ENCODE measurements at regions not wholly inside any gene's neighbourhood (a gene's known extent, or its start where the extent isn't known, plus 50 kb on each side); places are given as distances from the start of the nearest gene placed in this dataset.
"Not testable (repeated sequence)": the region's sequence is repeated elsewhere in the genome, so short reads cannot be mapped to it uniquely, and the experiment has no call there.

DNA sequence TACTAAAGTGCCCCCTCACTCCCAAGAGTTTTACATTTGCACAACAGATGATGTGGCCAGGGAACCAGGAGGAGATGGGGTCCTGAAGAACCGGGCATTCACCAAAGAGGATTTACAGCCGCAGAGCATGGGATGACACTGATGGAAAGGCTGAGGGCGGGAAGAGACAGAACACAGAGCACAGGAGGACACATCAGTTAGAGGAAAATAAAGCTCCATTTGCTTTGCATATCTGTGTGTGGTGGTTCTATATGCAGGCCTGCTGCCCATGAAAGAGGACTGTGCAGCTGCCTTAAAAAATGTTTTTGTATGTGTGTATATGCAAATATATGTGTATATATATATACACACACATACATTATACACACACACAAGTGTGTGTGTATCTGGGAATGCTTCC lies 320.8 kb upstream of the CHRNA7 start:
- intact Hi-C loops (cut with micrococcal nuclease); BruUV-seq (replicated peaks); H3K27me3 ChIP-seq (ENCODE audit: low read length); H3K9me2 ChIP-seq (replicated peaks; ENCODE audit: low read length); ATAC-seq; H3K4me1 ChIP-seq (ENCODE audit: insufficient read depth, low read length); H3K4me3 ChIP-seq (ENCODE audit: low read length); H4K20me1 ChIP-seq (ENCODE audit: low read length); H2AFZ ChIP-seq (ENCODE audit: low read length); H3K9ac ChIP-seq (ENCODE audit: low read length); POLR2A ChIA-PET (ENCODE audit: unreplicated experiment); H3K9me3 ChIP-seq (ENCODE audit: low read length); H3K4me2 ChIP-seq (ENCODE audit: low read length); H3K27ac ChIP-seq (ENCODE audit: low read length); H3K79me2 ChIP-seq (ENCODE audit: low read length); H3F3A ChIP-seq (ENCODE audit: low read length, unreplicated experiment); DNase-seq; H3K36me3 ChIP-seq (ENCODE audit: low read depth, low read length); CTCF ChIA-PET: not testable (repeated sequence)

GRCh38 chr15:31710806-31711205 lies 319.5 kb upstream of the CHRNA7 start:
- not testable (repeated sequence) for H3K9me3 ChIP-seq (ENCODE audit: low read length)

DNA sequence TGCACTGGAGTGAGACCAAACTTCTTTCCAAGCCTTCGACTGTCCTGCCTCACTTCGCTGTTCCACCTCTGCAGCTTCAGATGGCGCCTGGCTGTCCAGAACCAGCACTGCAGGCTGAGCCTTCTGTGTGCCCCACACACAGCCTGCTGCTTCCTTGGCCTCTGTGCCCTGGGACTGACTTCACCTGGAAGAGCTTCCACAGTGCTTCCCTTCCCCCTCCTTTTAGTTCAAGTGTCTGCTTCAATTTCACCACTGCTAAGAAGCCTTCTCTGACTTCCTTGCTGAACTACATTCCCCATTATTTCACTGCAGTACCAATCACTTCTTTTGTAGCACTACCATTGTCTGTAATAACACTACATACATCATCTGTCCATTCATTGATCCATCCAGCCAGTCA lies 315.1 kb upstream of the CHRNA7 start:
- H3F3A ChIP-seq (ENCODE audit: low read length, unreplicated experiment); H4K20me1 ChIP-seq (ENCODE audit: low read length); H3K9ac ChIP-seq (ENCODE audit: low read length); H3K9me3 ChIP-seq (ENCODE audit: low read length); CTCF ChIA-PET; H2AFZ ChIP-seq (ENCODE audit: low read length); H3K4me1 ChIP-seq (ENCODE audit: insufficient read depth, low read length); intact Hi-C loops (cut with micrococcal nuclease); H3K27me3 ChIP-seq (ENCODE audit: low read length); POLR2A ChIA-PET (ENCODE audit: unreplicated experiment); BruUV-seq (replicated peaks); H3K4me2 ChIP-seq (ENCODE audit: low read length); ATAC-seq; H3K9me2 ChIP-seq (replicated peaks; ENCODE audit: low read length); H3K79me2 ChIP-seq (ENCODE audit: low read length); DNase-seq; H3K27ac ChIP-seq (ENCODE audit: low read length); H3K4me3 ChIP-seq (ENCODE audit: low read length); H3K36me3 ChIP-seq (ENCODE audit: low read depth, low read length): not testable (repeated sequence)

More at GRCh38 chr15:31710806-31711205, 319.5 kb upstream of the CHRNA7 start:
- H3K4me3 ChIP-seq (ENCODE audit: low read length); DNase-seq; H3K9ac ChIP-seq (ENCODE audit: low read length); H3K9me2 ChIP-seq (replicated peaks; ENCODE audit: low read length); H3K4me1 ChIP-seq (ENCODE audit: insufficient read depth, low read length); H3K27me3 ChIP-seq (ENCODE audit: low read length); intact Hi-C loops (cut with micrococcal nuclease); H3K79me2 ChIP-seq (ENCODE audit: low read length); H3K36me3 ChIP-seq (ENCODE audit: low read depth, low read length); ATAC-seq; H4K20me1 ChIP-seq (ENCODE audit: low read length); POLR2A ChIA-PET (ENCODE audit: unreplicated experiment); H3F3A ChIP-seq (ENCODE audit: low read length, unreplicated experiment); BruUV-seq (replicated peaks); CTCF ChIA-PET; H3K4me2 ChIP-seq (ENCODE audit: low read length); H2AFZ ChIP-seq (ENCODE audit: low read length); H3K27ac ChIP-seq (ENCODE audit: low read length): not testable (repeated sequence)

DNA sequence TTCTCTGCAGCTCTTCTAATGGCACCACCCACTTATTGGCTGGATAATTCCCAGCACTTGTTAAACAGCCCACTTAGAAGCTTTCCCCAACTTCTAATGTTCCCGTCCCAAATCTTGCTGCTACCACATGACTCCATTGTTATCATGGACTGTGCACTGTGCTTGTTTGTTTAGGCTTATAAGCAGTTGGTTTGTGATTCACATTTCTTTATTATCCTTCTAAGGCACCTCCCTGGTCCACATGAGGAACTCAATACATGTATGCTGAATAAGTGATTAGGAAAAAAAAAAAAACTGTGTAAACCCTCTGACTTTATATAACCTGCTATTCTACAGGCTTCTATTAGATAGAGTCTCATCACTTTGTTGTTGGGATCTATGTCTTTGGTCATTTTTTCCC lies 311.7 kb upstream of the CHRNA7 start:
- DNase-seq; H3K36me3 ChIP-seq (ENCODE audit: low read depth, low read length); H3K27me3 ChIP-seq (ENCODE audit: low read length); H2AFZ ChIP-seq (ENCODE audit: low read length); H3F3A ChIP-seq (ENCODE audit: low read length, unreplicated experiment); H3K4me2 ChIP-seq (ENCODE audit: low read length); H3K79me2 ChIP-seq (ENCODE audit: low read length); ATAC-seq; intact Hi-C loops (cut with micrococcal nuclease); H3K27ac ChIP-seq (ENCODE audit: low read length); H4K20me1 ChIP-seq (ENCODE audit: low read length); H3K9me2 ChIP-seq (replicated peaks; ENCODE audit: low read length); H3K4me3 ChIP-seq (ENCODE audit: low read length); H3K4me1 ChIP-seq (ENCODE audit: insufficient read depth, low read length); BruUV-seq (replicated peaks); POLR2A ChIA-PET (ENCODE audit: unreplicated experiment); CTCF ChIA-PET; H3K9me3 ChIP-seq (ENCODE audit: low read length); H3K9ac ChIP-seq (ENCODE audit: low read length): not testable (repeated sequence)

GRCh38 chr15:31719396-31720022 lies 310.8 kb upstream of the CHRNA7 start:
- H3K79me2 ChIP-seq (ENCODE audit: low read length); H3K9me3 ChIP-seq (ENCODE audit: low read length); intact Hi-C loops (cut with micrococcal nuclease); ATAC-seq; POLR2A ChIA-PET (ENCODE audit: unreplicated experiment); H3F3A ChIP-seq (ENCODE audit: low read length, unreplicated experiment); H3K36me3 ChIP-seq (ENCODE audit: low read depth, low read length); H3K27ac ChIP-seq (ENCODE audit: low read length); H3K9ac ChIP-seq (ENCODE audit: low read length); H3K4me3 ChIP-seq (ENCODE audit: low read length); H3K27me3 ChIP-seq (ENCODE audit: low read length); H4K20me1 ChIP-seq (ENCODE audit: low read length); H3K4me2 ChIP-seq (ENCODE audit: low read length); H2AFZ ChIP-seq (ENCODE audit: low read length); H3K9me2 ChIP-seq (replicated peaks; ENCODE audit: low read length); BruUV-seq (replicated peaks); H3K4me1 ChIP-seq (ENCODE audit: insufficient read depth, low read length); CTCF ChIA-PET; DNase-seq: not testable (repeated sequence)

GRCh38 chr15:31723019-31723418 lies 307.3 kb upstream of the CHRNA7 start:
- H3F3A ChIP-seq (ENCODE audit: low read length, unreplicated experiment); H3K9me3 ChIP-seq (ENCODE audit: low read length); H4K20me1 ChIP-seq (ENCODE audit: low read length); BruUV-seq (replicated peaks); H3K9me2 ChIP-seq (replicated peaks; ENCODE audit: low read length); DNase-seq; POLR2A ChIA-PET (ENCODE audit: unreplicated experiment); H2AFZ ChIP-seq (ENCODE audit: low read length); H3K4me2 ChIP-seq (ENCODE audit: low read length); H3K27ac ChIP-seq (ENCODE audit: low read length); H3K4me3 ChIP-seq (ENCODE audit: low read length); H3K9ac ChIP-seq (ENCODE audit: low read length); CTCF ChIA-PET; intact Hi-C loops (cut with micrococcal nuclease); H3K27me3 ChIP-seq (ENCODE audit: low read length); H3K36me3 ChIP-seq (ENCODE audit: low read depth, low read length); H3K79me2 ChIP-seq (ENCODE audit: low read length); ATAC-seq; H3K4me1 ChIP-seq (ENCODE audit: insufficient read depth, low read length): not testable (repeated sequence)

DNA sequence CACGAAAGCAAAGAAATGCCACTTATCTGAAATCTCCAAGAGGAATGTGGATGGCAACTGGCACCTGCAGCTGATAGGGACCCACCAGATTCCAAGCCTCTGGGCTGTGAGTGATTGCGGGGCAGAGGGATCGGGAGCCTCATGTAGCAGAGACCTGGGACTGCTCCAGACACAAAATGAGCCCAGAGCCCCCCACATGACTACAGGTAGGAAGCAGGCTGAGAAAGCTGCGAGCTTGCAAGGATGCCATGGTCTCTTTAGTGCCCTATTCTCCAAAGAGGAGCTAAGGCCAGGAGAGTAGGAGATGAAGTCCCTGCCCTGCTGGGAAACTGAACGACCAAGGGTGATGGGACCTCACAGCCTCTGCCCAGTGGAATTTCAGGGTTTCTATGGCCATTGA lies 305.4 kb upstream of the CHRNA7 start:
- H3K9ac ChIP-seq (ENCODE audit: low read length); DNase-seq; intact Hi-C loops (cut with micrococcal nuclease); H3K27me3 ChIP-seq (ENCODE audit: low read length); H3K9me3 ChIP-seq (ENCODE audit: low read length); H3K79me2 ChIP-seq (ENCODE audit: low read length); POLR2A ChIA-PET (ENCODE audit: unreplicated experiment); H3K4me3 ChIP-seq (ENCODE audit: low read length); H3K27ac ChIP-seq (ENCODE audit: low read length); BruUV-seq (replicated peaks); H3K36me3 ChIP-seq (ENCODE audit: low read depth, low read length); H2AFZ ChIP-seq (ENCODE audit: low read length); CTCF ChIA-PET; H3K4me2 ChIP-seq (ENCODE audit: low read length); H3K9me2 ChIP-seq (replicated peaks; ENCODE audit: low read length); ATAC-seq; H3F3A ChIP-seq (ENCODE audit: low read length, unreplicated experiment); H3K4me1 ChIP-seq (ENCODE audit: insufficient read depth, low read length); H4K20me1 ChIP-seq (ENCODE audit: low read length): not testable (repeated sequence)

Data from PC-3 (cell line).